Right lobe of liver (tissue), 6 donors: ENCODE measurements at regions not wholly inside any gene's neighbourhood (a gene's known extent, or its start where the extent isn't known, plus 50 kb on each side); places are given as distances from the start of the nearest gene placed in this dataset.

Source experiments
- ATAC-seq, 4 donors: fragments of 200-7000 bp; cut with Tn5 transposase; one replicate each; pipeline ENCODE4 v1.9.1; 2020; ENCODE audit warnings: mild to moderate bottlenecking in 4 of 4, moderate library complexity in 4 of 4
- DNase-seq, 3 donors: peaks; one replicate each; pipeline ENCODE4 v3.0.0-alpha.2; 2020
- H3K27ac ChIP-seq, 3 donors: fragments of 200-600 bp; one replicate each; pipeline ENCODE4 v1.8.0; 2022
- H3K27me3 ChIP-seq, 2 donors: fragments of 200-600 bp; one replicate each; pipeline ENCODE4 v1.8.0; 2022
- H3K36me3 ChIP-seq, 4 donors: fragments of 200-600 bp; sonication (generic) in 1 of 4; one replicate each; pipeline versions ENCODE4 v1.5.1 to v1.8.0; 2017 to 2022; ENCODE audit warnings: control low read depth in 1 of 4
- H3K4me1 ChIP-seq, 4 donors: fragments of 200-600 bp; sonication (generic) in 1 of 4; one replicate each; pipeline versions ENCODE4 v1.5.1 to v1.8.0; 2017 to 2022; ENCODE audit warnings: control low read depth in 1 of 4
- H3K4me3 ChIP-seq, 3 donors: fragments of 200-600 bp; one replicate each; pipeline ENCODE4 v1.8.0; 2022
- H3K9me3 ChIP-seq, 4 donors: fragments of 200-600 bp; sonication (generic) in 1 of 4; one replicate each; pipeline versions ENCODE4 v1.5.1 to v1.8.0; 2017 to 2022; ENCODE audit warnings: control low read depth in 1 of 4
- POLR2A ChIP-seq: fragments of 450-650 bp; IDR thresholded peaks from one replicate; pipeline ENCODE4 v1.6.1; 2017; ENCODE audit warnings: antibody characterized with exemption, mild to moderate bottlenecking
- WGBS: methylation state at CpG from one replicate; pipeline ENCODE4 v1.1.6; 2018; ENCODE audit warnings: low coverage, low lambda C conversion rate; ENCODE audit not compliant: insufficient coverage; ENCODE audit errors: missing lambda C conversion rate; 5-methylcytosine and 5-hydroxymethylcytosine counted together
- intact Hi-C, 2 donors: fragments of 100-400 bp; cut with DNase I; formaldehyde crosslinking; loops; one replicate each; pipeline versions ENCODE4 v1.11.2 to v1.14.1; 2022
- TF ChIP-seq, protein P1 (sequence below), 4 donors: fragments of 200-600 bp in 3 of 4; fragments of 450-650 bp in 1 of 4; IDR thresholded peaks; one replicate each; pipeline versions ENCODE4 v1.5.1 to v1.8.0; 2016 to 2022; ENCODE audit warnings: antibody characterized with exemption in 4 of 4, mild to moderate bottlenecking in 2 of 4
- donor health status: DM: no; HTN: yes; CAD: no.
- donor health status: DM: no; HTN: no; CAD: no.
- donor health status: DM: no; HTN: no; CAD: no.
- donor health status: DM: no; HTN: yes; CAD: no.
- donor health status: DM: no; HTN: yes; CAD: no.

DNA sequence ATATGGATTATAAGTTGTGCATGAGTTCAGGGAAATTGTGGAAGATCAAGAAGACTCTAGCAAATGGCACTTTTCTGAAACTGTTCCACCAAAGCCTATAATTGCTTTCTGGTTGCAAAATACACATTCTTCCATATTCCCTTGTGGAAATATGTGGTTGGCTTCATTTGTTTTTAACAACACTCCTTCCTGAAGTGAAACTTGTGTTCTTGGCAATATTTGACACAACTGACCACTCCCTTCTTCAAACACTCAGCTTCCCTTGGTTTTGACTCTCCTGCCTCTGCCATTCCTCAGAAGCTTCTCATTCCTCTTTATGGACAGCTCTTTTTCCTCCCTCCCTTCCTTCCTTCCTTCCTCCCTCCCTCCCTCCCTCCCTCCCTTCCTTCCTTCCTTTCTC is 192.3 kb downstream of the PMAIP1 start:
- H3K9me3 ChIP-seq, result no peaks in the 10 kb centered on the region
- no peak overlapping the region for H3K27ac ChIP-seq
- no peak overlapping the region for H3K4me3 ChIP-seq
- DNase-seq, result no peak
- no peaks in the 10 kb centered on the region for H3K27me3 ChIP-seq
- TF ChIP-seq, protein P1, sequence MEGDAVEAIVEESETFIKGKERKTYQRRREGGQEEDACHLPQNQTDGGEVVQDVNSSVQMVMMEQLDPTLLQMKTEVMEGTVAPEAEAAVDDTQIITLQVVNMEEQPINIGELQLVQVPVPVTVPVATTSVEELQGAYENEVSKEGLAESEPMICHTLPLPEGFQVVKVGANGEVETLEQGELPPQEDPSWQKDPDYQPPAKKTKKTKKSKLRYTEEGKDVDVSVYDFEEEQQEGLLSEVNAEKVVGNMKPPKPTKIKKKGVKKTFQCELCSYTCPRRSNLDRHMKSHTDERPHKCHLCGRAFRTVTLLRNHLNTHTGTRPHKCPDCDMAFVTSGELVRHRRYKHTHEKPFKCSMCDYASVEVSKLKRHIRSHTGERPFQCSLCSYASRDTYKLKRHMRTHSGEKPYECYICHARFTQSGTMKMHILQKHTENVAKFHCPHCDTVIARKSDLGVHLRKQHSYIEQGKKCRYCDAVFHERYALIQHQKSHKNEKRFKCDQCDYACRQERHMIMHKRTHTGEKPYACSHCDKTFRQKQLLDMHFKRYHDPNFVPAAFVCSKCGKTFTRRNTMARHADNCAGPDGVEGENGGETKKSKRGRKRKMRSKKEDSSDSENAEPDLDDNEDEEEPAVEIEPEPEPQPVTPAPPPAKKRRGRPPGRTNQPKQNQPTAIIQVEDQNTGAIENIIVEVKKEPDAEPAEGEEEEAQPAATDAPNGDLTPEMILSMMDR (IDR thresholded peaks at IDR 0.05), result no peak
- TF ChIP-seq POLR2A, result no peak
- ATAC-seq, result no peak
- intact Hi-C loops, result no loop called here
- H3K4me1 ChIP-seq, result no peaks in the 10 kb centered on the region
- no peaks in the 10 kb centered on the region for H3K36me3 ChIP-seq

DNA sequence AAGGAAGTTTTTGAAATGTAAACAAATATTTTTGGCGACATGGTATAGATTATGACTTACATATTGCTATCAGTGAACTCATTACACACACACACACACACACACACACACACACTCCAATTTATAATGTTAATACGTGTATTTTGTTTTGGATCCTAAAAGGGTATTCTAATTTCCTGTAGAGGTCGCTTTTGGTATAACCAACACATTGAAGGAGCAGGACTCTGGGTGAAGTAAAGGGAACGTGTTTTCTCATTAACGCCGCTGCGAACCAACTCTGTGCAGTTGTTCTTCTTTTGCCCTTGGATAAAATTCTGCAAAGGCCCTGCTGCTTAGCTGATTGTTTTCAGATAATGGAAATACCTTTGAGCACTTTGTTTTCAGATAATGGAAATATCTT is 190.4 kb downstream of the PMAIP1 start:
- ATAC-seq (no peak), DNase-seq (no peak)
- 17% methylated on average over 7 of the region's 7 CpGs for WGBS
- Histone ChIP-seq H3K4me1 (no peaks in the 10 kb centered on the region), H3K27me3 (no peaks in the 10 kb centered on the region), H3K27ac (no peak overlapping the region), H3K4me3 (no peak overlapping the region), H3K9me3 (no peaks in the 10 kb centered on the region), H3K36me3 (no peaks in the 10 kb centered on the region)
- TF ChIP-seq, protein P1 (IDR thresholded peaks at IDR 0.05), result no peak
- TF ChIP-seq POLR2A, result no peak
- intact Hi-C loops, result no loop called here

DNA sequence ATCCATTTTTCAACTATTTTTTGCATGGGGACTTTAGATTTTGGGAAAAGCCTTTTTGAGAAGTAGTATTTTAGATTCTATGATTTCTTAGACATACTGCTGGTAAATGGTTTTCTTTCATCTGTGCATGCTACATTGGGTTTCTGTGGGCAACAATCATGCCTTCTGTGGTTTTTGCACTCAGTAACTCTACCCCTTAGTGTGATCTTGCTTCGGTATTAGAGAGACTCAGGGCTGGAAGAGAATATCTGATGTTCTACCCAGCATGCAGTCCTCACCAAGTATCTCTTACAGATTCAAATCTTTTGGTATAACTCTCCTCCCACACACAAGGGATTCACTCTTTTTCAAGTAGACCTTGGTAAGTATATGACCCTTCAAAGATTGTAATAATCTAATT is 183.0 kb downstream of the PMAIP1 start:
- no peaks in the 10 kb centered on the region for H3K36me3 ChIP-seq
- 40% methylated on average over 1 of the region's 1 CpG for WGBS
- DNase-seq, result no peak
- H3K27ac ChIP-seq, result no peak overlapping the region
- H3K4me3 ChIP-seq, result no peak overlapping the region
- no peaks in the 10 kb centered on the region for H3K4me1 ChIP-seq
- intact Hi-C loops, result no loop called here
- TF ChIP-seq, protein P1 (IDR thresholded peaks at IDR 0.05), result no peak
- no peak for TF ChIP-seq POLR2A
- no peak for ATAC-seq
- no peaks in the 10 kb centered on the region for H3K9me3 ChIP-seq
- no peaks in the 10 kb centered on the region for H3K27me3 ChIP-seq

DNA sequence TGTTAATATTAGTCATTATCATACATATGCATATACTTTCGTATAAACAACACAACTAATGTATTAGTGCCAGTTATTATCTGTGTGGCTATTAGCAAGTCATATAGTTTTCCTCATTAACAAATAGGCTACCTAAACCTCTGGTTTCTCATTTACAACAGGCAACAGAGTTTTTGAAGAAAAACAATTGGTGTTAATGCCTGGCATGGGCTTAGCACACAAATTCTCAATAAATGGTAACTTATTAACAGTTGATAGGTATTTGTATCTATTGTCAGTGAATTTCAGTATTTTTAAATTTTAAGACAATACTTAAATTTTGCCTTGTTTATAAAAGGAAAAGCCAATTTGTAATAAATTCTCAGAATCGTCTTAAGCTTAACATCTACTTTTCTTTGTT is 182.5 kb downstream of the PMAIP1 start:
- intact Hi-C loops, result no loop called here
- no peak for DNase-seq
- no peaks in the 10 kb centered on the region for H3K36me3 ChIP-seq
- H3K27me3 ChIP-seq, result no peaks in the 10 kb centered on the region
- no peak for ATAC-seq
- H3K4me1 ChIP-seq, result no peaks in the 10 kb centered on the region
- H3K4me3 ChIP-seq, result no peak overlapping the region
- no peaks in the 10 kb centered on the region for H3K9me3 ChIP-seq
- H3K27ac ChIP-seq, result no peak overlapping the region
- TF ChIP-seq, protein P1 (IDR thresholded peaks at IDR 0.05), result no peak
- TF ChIP-seq POLR2A, result no peak
- 28% methylated on average over 2 of the region's 2 CpGs for WGBS

DNA sequence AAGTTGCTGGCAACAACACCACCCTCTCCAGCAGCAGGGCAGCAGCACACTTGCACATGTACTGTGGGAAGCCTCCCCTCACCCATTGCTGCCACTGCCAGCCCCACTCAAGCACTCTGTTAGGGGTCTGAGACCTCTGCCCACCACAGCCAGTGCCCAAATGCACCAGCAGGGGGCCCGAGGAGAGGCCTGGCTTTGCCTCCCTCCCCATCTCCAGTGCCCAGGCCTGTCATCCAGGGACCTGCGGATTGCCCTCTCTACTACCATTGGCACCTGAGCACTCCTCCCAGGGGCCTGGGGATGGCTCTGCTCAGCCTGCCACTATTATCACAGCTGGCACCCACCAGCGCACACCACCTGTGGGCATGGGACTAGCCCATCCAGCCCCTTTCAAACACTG is 175.7 kb downstream of the PMAIP1 start:
- no peak overlapping the region for H3K4me3 ChIP-seq
- intact Hi-C loops, result no loop called here
- no peak overlapping the region for H3K27ac ChIP-seq
- no peaks in the 10 kb centered on the region for H3K4me1 ChIP-seq
- H3K27me3 ChIP-seq, result no peaks in the 10 kb centered on the region
- DNase-seq (no peak), ATAC-seq (peak in 1 of 4 donors; percentile 24)
- TF ChIP-seq, protein P1 (IDR thresholded peaks at IDR 0.05), result no peak
- TF ChIP-seq POLR2A, result no peak
- H3K36me3 ChIP-seq, result no peaks in the 10 kb centered on the region
- H3K9me3 ChIP-seq, result no peaks in the 10 kb centered on the region
- WGBS, result no CpG with 5 or more reads among the region's 3 CpGs
